ENCODE measurements at regions not wholly inside any gene's neighbourhood (a gene's known extent, or its start where the extent isn't known, plus 50 kb on each side); places are given as distances from the start of the nearest gene placed in this dataset.

DNA sequence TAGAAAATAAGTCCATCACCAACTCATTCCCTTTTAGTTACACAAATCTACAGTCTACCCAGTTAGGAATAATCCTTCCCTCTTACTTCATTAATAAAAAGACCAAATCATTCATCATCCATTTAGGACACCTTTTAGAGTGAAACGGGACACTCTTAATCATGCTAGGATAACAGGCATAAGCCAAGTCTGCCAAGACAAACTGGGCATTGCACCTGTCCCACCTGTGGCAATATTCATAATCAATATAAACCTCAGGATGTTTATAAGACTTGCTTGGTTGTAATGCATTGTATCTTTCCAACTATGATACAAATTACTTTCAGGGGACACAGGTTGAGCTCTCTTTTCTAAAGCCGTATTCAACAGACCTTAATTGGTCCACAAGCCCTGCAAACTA lies 82.7 kb upstream of the SH3BP4 start:
- 31% methylated on average over 2 of the region's 2 CpGs for WGBS
- H3K27me3 ChIP-seq: no peaks in the 10 kb centered on the region
- H3K4me1 ChIP-seq: no peaks in the 10 kb centered on the region
- no peak for DNase-seq (ENCODE audit: extremely low spot score)
- no peaks in the 10 kb centered on the region for H3K9me3 ChIP-seq
- no peak overlapping the region for H3K4me3 ChIP-seq
- no peaks in the 10 kb centered on the region for H3K36me3 ChIP-seq
- intact Hi-C loops (cut with DNase I): no loop called here
- no peak overlapping the region for H3K27ac ChIP-seq (replicated peaks in 1 of 4)
- TF ChIP-seq POLR2A (IDR thresholded peaks at IDR 0.05; ENCODE audit: low read depth) (no peak), POLR2AphosphoS5 (IDR thresholded peaks at IDR 0.05) (no peak), EP300 (IDR thresholded peaks at IDR 0.05) (no peak)
- TF ChIP-seq, protein P1, sequence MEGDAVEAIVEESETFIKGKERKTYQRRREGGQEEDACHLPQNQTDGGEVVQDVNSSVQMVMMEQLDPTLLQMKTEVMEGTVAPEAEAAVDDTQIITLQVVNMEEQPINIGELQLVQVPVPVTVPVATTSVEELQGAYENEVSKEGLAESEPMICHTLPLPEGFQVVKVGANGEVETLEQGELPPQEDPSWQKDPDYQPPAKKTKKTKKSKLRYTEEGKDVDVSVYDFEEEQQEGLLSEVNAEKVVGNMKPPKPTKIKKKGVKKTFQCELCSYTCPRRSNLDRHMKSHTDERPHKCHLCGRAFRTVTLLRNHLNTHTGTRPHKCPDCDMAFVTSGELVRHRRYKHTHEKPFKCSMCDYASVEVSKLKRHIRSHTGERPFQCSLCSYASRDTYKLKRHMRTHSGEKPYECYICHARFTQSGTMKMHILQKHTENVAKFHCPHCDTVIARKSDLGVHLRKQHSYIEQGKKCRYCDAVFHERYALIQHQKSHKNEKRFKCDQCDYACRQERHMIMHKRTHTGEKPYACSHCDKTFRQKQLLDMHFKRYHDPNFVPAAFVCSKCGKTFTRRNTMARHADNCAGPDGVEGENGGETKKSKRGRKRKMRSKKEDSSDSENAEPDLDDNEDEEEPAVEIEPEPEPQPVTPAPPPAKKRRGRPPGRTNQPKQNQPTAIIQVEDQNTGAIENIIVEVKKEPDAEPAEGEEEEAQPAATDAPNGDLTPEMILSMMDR (IDR thresholded peaks at IDR 0.05): no peak

DNA sequence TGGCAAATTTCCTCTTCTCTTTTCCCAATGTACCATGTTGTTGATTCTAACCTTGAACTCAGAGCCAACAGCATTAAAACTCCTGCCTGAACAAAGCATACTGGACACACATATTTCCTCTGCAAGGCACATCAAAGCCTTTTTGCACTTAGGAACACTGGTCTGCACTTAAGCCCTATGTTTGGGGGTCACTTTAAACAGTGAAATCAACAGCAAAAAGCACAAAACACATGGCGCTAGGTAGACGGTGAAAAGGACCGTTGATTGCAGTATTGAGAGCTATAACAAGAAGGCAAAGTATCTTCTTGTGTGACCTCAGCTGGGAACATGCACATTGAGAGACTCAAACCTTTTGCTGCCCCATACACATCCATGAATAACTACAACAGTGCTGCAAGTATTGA lies 83.9 kb upstream of the SH3BP4 start:
- WGBS: 88% methylated on average over 3 of the region's 3 CpGs
- intact Hi-C loops (cut with DNase I): no loop called here
- no peak for DNase-seq (ENCODE audit: extremely low spot score)
- no peak for TF ChIP-seq EP300 (IDR thresholded peaks at IDR 0.05)
- no peak for TF ChIP-seq POLR2AphosphoS5 (IDR thresholded peaks at IDR 0.05)
- TF ChIP-seq POLR2A (IDR thresholded peaks at IDR 0.05; ENCODE audit: low read depth): no peak
- TF ChIP-seq, protein P1 (IDR thresholded peaks at IDR 0.05): no peak
- Histone ChIP-seq H3K27me3 (no peaks in the 10 kb centered on the region), H3K4me3 (no peak overlapping the region), H3K36me3 (no peaks in the 10 kb centered on the region), H3K27ac (replicated peaks in 1 of 4) (no peak overlapping the region), H3K4me1 (peaks cover 0 to 10% (median 8%) of the 10 kb centered on the region in 4 donors), H3K9me3 (no peaks in the 10 kb centered on the region)

DNA sequence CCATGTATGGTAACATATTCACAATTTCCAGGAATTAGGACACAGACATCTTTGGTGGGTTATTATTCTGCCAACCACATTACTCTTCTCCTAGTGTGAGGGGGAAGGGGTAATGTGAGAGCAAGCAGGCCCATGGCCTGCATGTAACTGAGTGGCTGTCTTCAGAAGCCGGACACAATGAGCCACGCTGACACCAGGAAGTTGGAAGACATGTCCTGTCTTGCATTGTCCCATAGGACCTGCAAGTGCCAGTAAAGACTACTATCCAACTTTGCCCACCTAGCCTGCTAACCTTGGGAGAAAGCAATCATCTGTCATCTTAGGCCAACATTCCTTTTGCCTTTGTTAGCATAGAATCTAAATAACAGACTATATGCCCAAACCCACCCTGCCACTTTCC lies 86.2 kb upstream of the SH3BP4 start:
- intact Hi-C loops (cut with DNase I): no loop called here
- H3K27ac ChIP-seq (replicated peaks in 1 of 4): no peak overlapping the region
- TF ChIP-seq, protein P1 (IDR thresholded peaks at IDR 0.05): no peak
- no peak for TF ChIP-seq POLR2A (IDR thresholded peaks at IDR 0.05; ENCODE audit: low read depth)
- no peak for TF ChIP-seq EP300 (IDR thresholded peaks at IDR 0.05)
- no peak for TF ChIP-seq POLR2AphosphoS5 (IDR thresholded peaks at IDR 0.05)

DNA sequence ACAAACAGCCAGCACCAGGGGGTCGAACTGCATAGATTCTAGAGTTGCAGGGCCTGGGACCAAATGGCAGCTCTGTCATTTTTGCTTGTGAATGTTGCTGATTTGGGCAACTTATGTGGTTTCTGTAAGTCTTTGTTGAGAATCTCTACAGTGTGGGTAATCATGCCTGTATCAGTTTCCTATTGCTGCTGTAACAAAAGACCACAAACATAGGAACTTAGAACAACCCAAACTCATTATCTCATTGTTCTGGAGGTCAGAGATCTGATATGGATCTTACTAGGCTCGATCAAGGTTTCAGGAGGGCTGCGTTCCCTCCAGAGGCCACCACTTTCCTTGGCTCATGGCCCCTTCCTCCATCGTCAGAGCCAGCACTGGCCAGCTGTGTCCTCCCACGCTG lies 86.8 kb upstream of the SH3BP4 start:
- H3K27me3 ChIP-seq: no peaks in the 10 kb centered on the region
- H3K36me3 ChIP-seq: no peaks in the 10 kb centered on the region
- DNase-seq (ENCODE audit: extremely low spot score): no peak
- H3K27ac ChIP-seq (replicated peaks in 1 of 4): no peak overlapping the region
- H3K4me3 ChIP-seq: no peak overlapping the region
- intact Hi-C loops (cut with DNase I): no loop called here
- TF ChIP-seq POLR2AphosphoS5 (IDR thresholded peaks at IDR 0.05) (no peak), EP300 (IDR thresholded peaks at IDR 0.05) (no peak), POLR2A (IDR thresholded peaks at IDR 0.05; ENCODE audit: low read depth) (no peak)
- TF ChIP-seq, protein P1 (IDR thresholded peaks at IDR 0.05): no peak
- 90% methylated on average over 5 of the region's 5 CpGs for WGBS
- no peaks in the 10 kb centered on the region for H3K9me3 ChIP-seq
- peaks cover 0 to 23% (median 19%) of the 10 kb centered on the region in 4 donors for H3K4me1 ChIP-seq

More for the DNA sequence above, 86.2 kb upstream of the SH3BP4 start:
- no peaks in the 10 kb centered on the region for H3K27me3 ChIP-seq
- no peaks in the 10 kb centered on the region for H3K36me3 ChIP-seq
- peaks cover 0 to 23% (median 19%) of the 10 kb centered on the region in 4 donors for H3K4me1 ChIP-seq
- no peak overlapping the region for H3K4me3 ChIP-seq
- 100% methylated on average over 2 of the region's 2 CpGs for WGBS
- H3K9me3 ChIP-seq: no peaks in the 10 kb centered on the region
- DNase-seq (ENCODE audit: extremely low spot score): no peak

DNA sequence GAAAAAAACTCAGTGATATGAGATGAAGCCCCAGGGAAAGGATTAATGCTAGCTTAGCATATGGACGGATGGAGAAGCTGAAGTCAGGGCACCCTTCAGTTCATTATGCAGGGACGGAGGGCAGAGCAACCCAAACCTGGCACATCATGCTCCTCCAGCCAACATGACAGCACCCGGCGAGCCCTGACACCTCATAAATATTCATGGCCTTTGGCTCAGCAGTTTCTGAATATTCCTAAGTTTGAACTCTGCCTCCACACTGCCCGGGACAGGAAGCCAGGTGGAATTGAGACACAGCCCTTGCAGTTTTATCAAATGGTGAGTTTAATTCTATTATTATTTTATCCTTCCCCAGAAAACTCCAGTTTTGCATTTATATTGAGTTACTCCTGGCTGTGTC lies 87.3 kb upstream of the SH3BP4 start:
- H3K4me1 ChIP-seq: peaks cover 0 to 23% (median 19%) of the 10 kb centered on the region in 4 donors
- H3K36me3 ChIP-seq: no peaks in the 10 kb centered on the region
- intact Hi-C loops (cut with DNase I): no loop called here
- 93% methylated on average over 5 of the region's 5 CpGs for WGBS
- H3K27ac ChIP-seq (replicated peaks in 1 of 4): no peak overlapping the region
- DNase-seq (ENCODE audit: extremely low spot score): no peak
- H3K4me3 ChIP-seq: no peak overlapping the region
- TF ChIP-seq EP300 (IDR thresholded peaks at IDR 0.05): no peak
- H3K27me3 ChIP-seq: no peaks in the 10 kb centered on the region
- H3K9me3 ChIP-seq: no peaks in the 10 kb centered on the region

All from esophagus muscularis mucosa (tissue), 4 donors.